HG03457 (cell line): ENCODE measurements at regions not wholly inside any gene's neighbourhood (a gene's known extent, or its start where the extent isn't known, plus 50 kb on each side); places are given as distances from the start of the nearest gene placed in this dataset.
A peak's percentile ranks its signal among the peaks of the same experiment; 100 is the strongest.

Source experiments
- ATAC-seq: cut with Tn5 transposase; IDR thresholded peaks from one replicate; pipeline ENCODE4 v1.9.1; 2021; ENCODE audit warnings: moderate number of reproducible peaks; ENCODE audit not compliant: unreplicated experiment

GRCh38 chr4:166460769-166461550 lies 587.9 kb downstream of the TLL1 start:
- ATAC-seq: no peak

GRCh38 chr4:166481055-166481454 lies 608.0 kb downstream of the TLL1 start:
- ATAC-seq: no peak

DNA sequence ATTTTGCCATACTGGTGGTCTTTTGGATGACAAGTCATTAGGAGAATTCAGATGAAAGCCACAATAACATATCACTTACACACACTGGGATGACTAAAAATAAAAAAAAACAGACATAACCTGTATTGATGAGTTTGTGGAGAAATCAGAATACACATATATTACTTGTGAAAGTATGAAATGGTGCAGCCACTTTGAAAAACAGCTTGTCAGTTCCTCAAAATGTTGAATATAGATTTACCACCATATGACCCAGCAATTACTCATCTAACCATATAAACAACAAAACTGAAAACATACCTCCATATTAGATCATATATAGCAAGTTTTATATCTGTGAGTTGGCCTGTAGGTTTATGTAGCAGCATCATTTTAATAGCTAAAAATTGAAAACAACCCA lies 608.7 kb downstream of the TLL1 start:
- peak; percentile 52 for ATAC-seq

DNA sequence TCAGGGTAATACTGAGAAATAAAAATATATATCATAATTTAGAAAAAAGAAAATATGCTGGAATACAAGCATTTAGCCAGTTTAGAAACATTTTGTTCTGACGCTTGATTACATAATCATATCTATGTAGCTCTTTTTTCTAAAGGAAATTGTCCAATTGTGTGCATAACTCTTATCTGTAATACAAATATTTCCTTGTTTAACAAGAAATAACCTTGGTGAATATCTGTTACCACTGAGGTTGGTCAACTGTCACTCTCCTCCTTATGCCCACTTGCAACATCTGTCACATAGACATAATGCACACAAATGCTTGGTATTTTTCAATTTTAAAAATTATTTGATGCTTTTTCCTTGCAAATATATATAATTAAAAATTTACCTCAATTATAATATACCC lies 609.7 kb downstream of the TLL1 start:
- ATAC-seq: no peak

GRCh38 chr4:166491635-166492034 lies 618.6 kb downstream of the TLL1 start:
- no peak for ATAC-seq

GRCh38 chr4:166493924-166494345 lies 620.9 kb downstream of the TLL1 start:
- ATAC-seq: no peak

- no peak for ATAC-seq
Observed at GRCh38 chr4:166498546-166498945, 625.5 kb downstream of the TLL1 start.

DNA sequence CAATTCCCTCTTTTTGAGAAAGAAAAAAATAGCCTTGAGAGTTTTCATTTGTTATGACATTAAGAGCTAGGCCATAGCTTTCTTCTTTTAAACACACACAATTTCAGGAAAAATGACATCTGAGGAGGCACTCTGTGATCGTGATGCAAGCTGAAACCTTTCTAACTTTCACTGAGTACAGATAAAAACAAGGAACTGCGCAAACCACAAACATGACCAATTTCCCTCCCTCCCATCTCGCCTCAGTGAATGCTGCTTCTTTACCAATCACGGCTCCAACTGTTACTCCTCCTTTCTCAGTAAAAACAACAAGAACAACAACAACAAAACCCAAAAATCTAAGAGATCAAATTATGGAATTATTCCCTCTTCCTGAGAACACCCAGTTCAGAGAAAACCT lies 626.8 kb downstream of the TLL1 start:
- no peak for ATAC-seq

DNA sequence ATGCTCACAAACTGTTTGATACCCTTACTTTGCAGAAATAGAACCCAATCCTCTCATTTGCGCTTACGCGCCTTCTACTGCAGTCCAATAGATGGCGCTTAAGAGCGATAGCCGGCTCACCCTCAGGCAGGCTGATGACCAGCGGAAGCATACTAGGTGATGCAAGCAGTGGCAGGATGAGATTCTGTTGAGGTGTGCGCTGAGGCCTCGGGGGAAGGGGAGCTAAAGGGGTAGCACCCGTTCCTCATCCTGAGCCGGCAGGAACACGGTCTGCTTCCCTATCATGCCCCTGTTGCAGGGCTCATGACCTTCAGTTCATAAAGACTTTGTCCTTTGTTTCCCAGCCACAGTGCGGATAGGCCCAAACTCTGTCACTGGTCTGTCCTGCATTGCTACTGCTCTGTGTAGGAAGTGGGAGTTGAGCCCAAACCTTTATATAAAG lies 628.9 kb downstream of the TLL1 start:
- ATAC-seq: peak; percentile 63

DNA sequence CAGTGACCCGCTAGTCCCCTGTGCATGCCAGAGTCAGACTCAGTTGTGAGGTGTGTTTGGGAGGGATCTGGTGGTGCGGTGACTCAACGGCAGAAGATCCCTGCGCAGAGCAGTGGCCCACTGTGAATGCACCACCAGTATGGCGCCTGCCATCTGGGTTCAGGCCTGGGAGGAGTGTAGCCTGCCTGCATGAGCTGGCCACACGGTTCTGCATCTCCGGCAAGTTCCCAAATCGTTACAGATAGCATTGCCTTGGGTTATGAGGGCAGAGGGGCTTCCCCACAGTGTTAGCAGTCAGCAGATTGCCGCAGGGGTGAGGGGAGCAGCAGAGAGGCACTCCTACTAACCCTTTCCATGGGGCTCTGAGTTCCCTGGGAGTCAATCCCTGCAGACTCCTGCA lies 629.6 kb downstream of the TLL1 start:
- no peak for ATAC-seq

DNA sequence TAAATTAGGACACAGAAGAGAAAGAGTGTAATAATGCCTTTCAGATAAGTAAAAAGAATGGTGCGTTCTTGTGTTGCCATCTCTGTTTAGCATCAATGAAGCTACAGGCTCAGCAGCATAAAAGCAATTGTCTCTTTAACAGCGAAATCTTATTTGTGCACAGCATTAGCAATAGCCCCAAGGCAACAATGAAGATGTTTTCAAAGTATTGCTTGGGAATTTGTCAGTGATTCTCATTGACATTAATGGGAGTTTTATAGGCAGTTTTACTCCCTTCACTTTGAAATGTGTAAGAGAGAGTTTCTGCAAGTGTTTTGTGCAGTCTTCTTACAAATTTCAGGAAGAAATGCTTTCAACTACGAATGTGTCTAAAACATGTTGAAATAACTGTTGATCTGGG lies 633.0 kb downstream of the TLL1 start:
- ATAC-seq: no peak

DNA sequence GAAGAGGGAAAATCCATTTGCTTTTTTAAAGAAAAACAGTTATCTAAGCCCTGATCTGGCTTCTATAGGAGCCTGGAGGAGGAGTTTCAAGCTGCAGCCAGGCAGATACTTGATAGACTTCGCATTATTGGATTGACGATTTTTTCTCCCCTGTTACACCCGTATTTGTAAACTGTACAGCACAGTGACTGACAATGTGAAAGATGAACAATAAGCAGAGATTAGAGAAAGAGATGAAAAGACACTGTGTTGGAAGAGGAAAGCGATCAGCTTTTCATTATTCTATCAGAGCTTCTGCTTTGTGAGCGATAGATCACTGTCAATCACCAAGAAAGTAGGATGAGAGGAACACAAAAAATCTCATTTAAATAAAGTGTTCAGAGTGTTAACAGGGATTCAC lies 639.2 kb downstream of the TLL1 start:
- no peak for ATAC-seq

- no peak for ATAC-seq
Observed at GRCh38 chr4:166518315-166518714, 645.3 kb downstream of the TLL1 start.

DNA sequence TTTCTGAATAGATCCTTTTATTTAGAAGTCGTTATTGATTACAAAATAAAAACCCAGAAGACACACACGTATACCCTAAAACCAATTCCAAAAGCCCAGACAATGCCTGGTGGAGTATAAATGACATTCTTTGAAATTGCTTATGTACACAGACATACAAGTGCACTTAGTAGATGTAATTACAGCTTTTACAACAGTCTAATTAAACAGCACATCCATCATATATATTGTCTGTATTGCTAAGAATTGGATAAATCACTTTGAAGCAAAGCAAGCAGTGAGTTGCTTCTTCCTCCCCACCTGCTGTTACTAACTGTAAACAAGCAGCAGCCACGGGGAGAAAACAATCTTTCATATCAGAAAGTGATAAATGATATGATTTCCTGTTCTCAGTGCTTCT lies 645.7 kb downstream of the TLL1 start:
- ATAC-seq: no peak

GRCh38 chr4:166519774-166520173 lies 646.7 kb downstream of the TLL1 start:
- no peak for ATAC-seq

DNA sequence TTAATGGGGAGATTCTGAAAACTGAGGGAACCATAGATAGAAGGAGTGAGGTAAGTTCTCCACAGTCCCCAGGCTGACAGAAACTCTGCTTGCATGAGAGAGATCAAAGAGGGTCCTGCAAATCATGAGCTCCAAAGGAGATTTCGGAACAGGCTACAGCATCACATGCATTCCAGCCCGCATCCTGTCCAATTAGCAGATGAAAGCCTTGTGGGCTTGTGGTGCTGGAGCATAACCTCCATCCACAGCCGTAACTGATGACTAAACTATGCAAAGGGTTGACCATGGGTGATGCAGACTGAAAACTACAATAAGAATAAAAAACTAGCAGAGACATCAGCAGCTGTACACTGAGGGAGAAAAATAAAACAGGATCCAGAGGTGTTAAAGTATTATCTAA lies 654.5 kb downstream of the TLL1 start:
- no peak for ATAC-seq

- ATAC-seq: no peak
Observed at GRCh38 chr4:166531703-166532102, 658.7 kb downstream of the TLL1 start.

DNA sequence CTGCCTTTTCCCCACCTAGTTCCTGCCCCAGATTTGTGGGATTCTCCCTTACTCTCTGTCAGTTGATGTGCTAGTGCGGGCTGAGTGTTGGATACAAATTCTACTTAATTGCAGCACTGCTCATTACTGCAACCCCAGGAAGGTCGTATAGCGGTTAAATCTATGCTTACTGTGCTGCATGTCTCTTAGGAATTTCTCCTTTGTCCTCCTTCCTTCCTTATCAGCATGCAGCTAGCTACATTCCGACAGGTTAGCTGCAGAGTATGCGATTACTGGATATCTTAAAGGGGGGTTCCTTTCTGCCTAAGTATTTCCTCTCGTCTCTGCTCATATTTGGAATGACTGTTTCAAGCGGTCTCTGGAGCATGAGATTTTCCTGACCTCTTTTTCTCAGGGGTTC lies 662.8 kb downstream of the TLL1 start:
- ATAC-seq: no peak

- no peak for ATAC-seq
Observed at GRCh38 chr4:166538491-166539005, 665.5 kb downstream of the TLL1 start.

DNA sequence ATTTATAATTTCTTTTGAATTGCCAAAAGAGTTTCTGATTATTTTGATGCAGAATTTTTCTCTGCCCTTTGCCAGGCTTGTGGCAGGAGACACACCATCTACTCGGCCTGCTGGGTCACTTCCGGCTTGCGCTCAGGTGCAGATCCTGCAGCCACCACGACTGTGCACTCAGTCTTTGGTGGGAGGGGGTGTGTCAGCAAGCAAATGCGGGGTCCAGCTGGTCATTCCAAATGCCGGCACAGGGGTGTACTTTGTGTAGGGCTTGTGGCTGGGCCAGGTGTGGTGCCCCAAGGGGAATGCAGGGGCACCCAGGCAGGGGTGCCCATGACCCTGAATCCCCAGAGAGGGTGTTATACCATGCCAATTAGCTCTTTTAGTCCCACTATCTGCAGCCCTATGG lies 673.0 kb downstream of the TLL1 start:
- no peak for ATAC-seq

GRCh38 chr4:166577639-166578038 lies 656.7 kb downstream of the SPOCK3 start:
- ATAC-seq: no peak

GRCh38 chr4:166585491-166585890 lies 648.8 kb downstream of the SPOCK3 start:
- ATAC-seq: no peak
